ENCODE measurements at regions not wholly inside any gene's neighbourhood (a gene's known extent, or its start where the extent isn't known, plus 50 kb on each side); places are given as distances from the start of the nearest gene placed in this dataset.

- no peaks in the 10 kb centered on the region for H3K9me2 ChIP-seq (ENCODE audit: low read depth, low read length)
- no peak overlapping the region for H3K9ac ChIP-seq (ENCODE audit: low read length)
- TF ChIP-seq CTCF (IDR thresholded peaks at IDR 0.05; ENCODE audit: low read length) (no peak), EZH2 (IDR thresholded peaks at IDR 0.05; ENCODE audit: borderline replicate concordance, low read length) (no peak)
- H3K4me2 ChIP-seq (ENCODE audit: low read length) = no peak overlapping the region
- H3K4me3 ChIP-seq (ENCODE audit: low read depth, low read length, poor library complexity, severe bottlenecking) = no peak overlapping the region
- no peak overlapping the region for H3K27ac ChIP-seq (ENCODE audit: low read depth, low read length, poor library complexity, severe bottlenecking)
- H3K4me1 ChIP-seq (ENCODE audit: insufficient read depth, low read length, severe bottlenecking) = no peaks in the 10 kb centered on the region
- no peaks in the 10 kb centered on the region for H3K27me3 ChIP-seq (ENCODE audit: insufficient read depth, low read length)
- no peaks in the 10 kb centered on the region for H3K9me3 ChIP-seq (ENCODE audit: low read length)
- H3K36me3 ChIP-seq (ENCODE audit: insufficient read depth, low read length) = no peaks in the 10 kb centered on the region
- no peak overlapping the region for H2AFZ ChIP-seq (ENCODE audit: low read length)
- H3K79me2 ChIP-seq (ENCODE audit: insufficient read depth, low read length) = no peaks in the 10 kb centered on the region
- H4K20me1 ChIP-seq (ENCODE audit: insufficient read depth, low read length) = no peaks in the 10 kb centered on the region
- H3F3A ChIP-seq (ENCODE audit: insufficient read depth, low read length) = no peaks in the 10 kb centered on the region
Observed at GRCh38 chr11:116517077-116517476, 255.7 kb downstream of the BUD13 start.

- no peaks in the 10 kb centered on the region for H3F3A ChIP-seq (ENCODE audit: insufficient read depth, low read length)
- no peaks in the 10 kb centered on the region for H3K36me3 ChIP-seq (ENCODE audit: insufficient read depth, low read length)
- H3K27ac ChIP-seq (ENCODE audit: low read depth, low read length, poor library complexity, severe bottlenecking) = no peak overlapping the region
- H4K20me1 ChIP-seq (ENCODE audit: insufficient read depth, low read length) = no peaks in the 10 kb centered on the region
- no peak overlapping the region for H3K4me2 ChIP-seq (ENCODE audit: low read length)
- H3K9me3 ChIP-seq (ENCODE audit: low read length) = no peaks in the 10 kb centered on the region
- H3K27me3 ChIP-seq (ENCODE audit: insufficient read depth, low read length) = no peaks in the 10 kb centered on the region
- no peak overlapping the region for H3K9ac ChIP-seq (ENCODE audit: low read length)
- TF ChIP-seq EZH2 (IDR thresholded peaks at IDR 0.05; ENCODE audit: borderline replicate concordance, low read length) = no peak
- no peak for TF ChIP-seq CTCF (IDR thresholded peaks at IDR 0.05; ENCODE audit: low read length)
- H2AFZ ChIP-seq (ENCODE audit: low read length) = no peak overlapping the region
- H3K4me3 ChIP-seq (ENCODE audit: low read depth, low read length, poor library complexity, severe bottlenecking) = no peak overlapping the region
- H3K79me2 ChIP-seq (ENCODE audit: insufficient read depth, low read length) = no peaks in the 10 kb centered on the region
- H3K4me1 ChIP-seq (ENCODE audit: insufficient read depth, low read length, severe bottlenecking) = no peaks in the 10 kb centered on the region
- H3K9me2 ChIP-seq (ENCODE audit: low read depth, low read length) = no peaks in the 10 kb centered on the region
Observed at GRCh38 chr11:116515664-116516184, 257.1 kb downstream of the BUD13 start.

- no peaks in the 10 kb centered on the region for H3K4me1 ChIP-seq (ENCODE audit: insufficient read depth, low read length, severe bottlenecking)
- H3K9ac ChIP-seq (ENCODE audit: low read length) = no peak overlapping the region
- H3K4me3 ChIP-seq (ENCODE audit: low read depth, low read length, poor library complexity, severe bottlenecking) = no peak overlapping the region
- no peaks in the 10 kb centered on the region for H3K79me2 ChIP-seq (ENCODE audit: insufficient read depth, low read length)
- H3K27ac ChIP-seq (ENCODE audit: low read depth, low read length, poor library complexity, severe bottlenecking) = no peak overlapping the region
- H2AFZ ChIP-seq (ENCODE audit: low read length) = no peak overlapping the region
- TF ChIP-seq EZH2 (IDR thresholded peaks at IDR 0.05; ENCODE audit: borderline replicate concordance, low read length) (no peak), CTCF (IDR thresholded peaks at IDR 0.05; ENCODE audit: low read length) (peak; percentile 26; the same call in 1 of the 2 replicates)
- no peaks in the 10 kb centered on the region for H4K20me1 ChIP-seq (ENCODE audit: insufficient read depth, low read length)
- no peaks in the 10 kb centered on the region for H3K9me2 ChIP-seq (ENCODE audit: low read depth, low read length)
- H3F3A ChIP-seq (ENCODE audit: insufficient read depth, low read length) = no peaks in the 10 kb centered on the region
- H3K9me3 ChIP-seq (ENCODE audit: low read length) = no peaks in the 10 kb centered on the region
- no peaks in the 10 kb centered on the region for H3K27me3 ChIP-seq (ENCODE audit: insufficient read depth, low read length)
- no peaks in the 10 kb centered on the region for H3K36me3 ChIP-seq (ENCODE audit: insufficient read depth, low read length)
- H3K4me2 ChIP-seq (ENCODE audit: low read length) = no peak overlapping the region
Observed at GRCh38 chr11:116513894-116514293, 258.9 kb downstream of the BUD13 start.

Measured in OCI-LY1 (cell line).